Fibroblast of lung (primary cell): ENCODE measurements at regions not wholly inside any gene's neighbourhood (a gene's known extent, or its start where the extent isn't known, plus 50 kb on each side); places are given as distances from the start of the nearest gene placed in this dataset.

Experiments
- EZH2 ChIP-seq: IDR thresholded peaks from 2 replicates; pipeline ENCODE4 v1.5.1; 2012; ENCODE audit warnings: low read length, control low read depth, mild to moderate bottlenecking; ENCODE audit errors: missing control alignments
- TF ChIP-seq, protein P1 (sequence below), 2 donors: IDR thresholded peaks in 1 of 2; conservative IDR thresholded peaks in 1 of 2; 1 replicate in 1 of 2; 2 replicates in 1 of 2; pipeline ENCODE4 v1.5.1; 2011 to 2012; ENCODE audit warnings: low read length in 2 of 2, control low read depth in 1 of 2, inconsistent platforms in 1 of 2, low read depth in 1 of 2, mild to moderate bottlenecking in 1 of 2

DNA sequence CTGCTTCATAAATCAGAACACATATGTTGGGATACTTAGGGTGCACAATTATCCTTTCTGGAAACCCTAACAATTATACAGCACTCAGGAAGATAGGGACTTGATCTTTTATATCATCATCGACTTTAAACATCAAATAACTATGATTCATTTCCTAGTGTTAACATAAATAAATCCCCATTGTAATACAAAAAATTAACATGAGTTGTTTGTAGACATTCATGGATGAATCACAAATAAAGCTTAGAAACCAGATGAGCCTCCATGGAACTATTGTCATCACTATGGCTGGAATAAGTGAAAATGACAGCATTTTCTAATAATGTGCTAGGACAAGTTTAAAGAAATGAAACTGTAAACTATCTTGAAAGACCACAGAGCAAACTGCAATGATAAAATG is 821.7 kb downstream of the GATA3 start:
- no peak for TF ChIP-seq EZH2
- TF ChIP-seq, protein P1, sequence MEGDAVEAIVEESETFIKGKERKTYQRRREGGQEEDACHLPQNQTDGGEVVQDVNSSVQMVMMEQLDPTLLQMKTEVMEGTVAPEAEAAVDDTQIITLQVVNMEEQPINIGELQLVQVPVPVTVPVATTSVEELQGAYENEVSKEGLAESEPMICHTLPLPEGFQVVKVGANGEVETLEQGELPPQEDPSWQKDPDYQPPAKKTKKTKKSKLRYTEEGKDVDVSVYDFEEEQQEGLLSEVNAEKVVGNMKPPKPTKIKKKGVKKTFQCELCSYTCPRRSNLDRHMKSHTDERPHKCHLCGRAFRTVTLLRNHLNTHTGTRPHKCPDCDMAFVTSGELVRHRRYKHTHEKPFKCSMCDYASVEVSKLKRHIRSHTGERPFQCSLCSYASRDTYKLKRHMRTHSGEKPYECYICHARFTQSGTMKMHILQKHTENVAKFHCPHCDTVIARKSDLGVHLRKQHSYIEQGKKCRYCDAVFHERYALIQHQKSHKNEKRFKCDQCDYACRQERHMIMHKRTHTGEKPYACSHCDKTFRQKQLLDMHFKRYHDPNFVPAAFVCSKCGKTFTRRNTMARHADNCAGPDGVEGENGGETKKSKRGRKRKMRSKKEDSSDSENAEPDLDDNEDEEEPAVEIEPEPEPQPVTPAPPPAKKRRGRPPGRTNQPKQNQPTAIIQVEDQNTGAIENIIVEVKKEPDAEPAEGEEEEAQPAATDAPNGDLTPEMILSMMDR (conservative IDR thresholded peaks at IDR 0.05 in 1 of 2, IDR thresholded peaks at IDR 0.05 in 1 of 2; ENCODE audit: low read depth in 1 of 2, low read length in 2 of 2), result no peak
